Inflammatory macrophage (primary cell): ENCODE measurements at regions not wholly inside any gene's neighbourhood (a gene's known extent, or its start where the extent isn't known, plus 50 kb on each side); places are given as distances from the start of the nearest gene placed in this dataset.
"Not testable (repeated sequence)": the region's sequence is repeated elsewhere in the genome, so short reads cannot be mapped to it uniquely, and the experiment has no call there.

Source experiments
- DNase-seq, 2 donors: peaks; one replicate each; pipeline ENCODE4 v3.0.0-alpha.2; 2020 to 2022

DNA sequence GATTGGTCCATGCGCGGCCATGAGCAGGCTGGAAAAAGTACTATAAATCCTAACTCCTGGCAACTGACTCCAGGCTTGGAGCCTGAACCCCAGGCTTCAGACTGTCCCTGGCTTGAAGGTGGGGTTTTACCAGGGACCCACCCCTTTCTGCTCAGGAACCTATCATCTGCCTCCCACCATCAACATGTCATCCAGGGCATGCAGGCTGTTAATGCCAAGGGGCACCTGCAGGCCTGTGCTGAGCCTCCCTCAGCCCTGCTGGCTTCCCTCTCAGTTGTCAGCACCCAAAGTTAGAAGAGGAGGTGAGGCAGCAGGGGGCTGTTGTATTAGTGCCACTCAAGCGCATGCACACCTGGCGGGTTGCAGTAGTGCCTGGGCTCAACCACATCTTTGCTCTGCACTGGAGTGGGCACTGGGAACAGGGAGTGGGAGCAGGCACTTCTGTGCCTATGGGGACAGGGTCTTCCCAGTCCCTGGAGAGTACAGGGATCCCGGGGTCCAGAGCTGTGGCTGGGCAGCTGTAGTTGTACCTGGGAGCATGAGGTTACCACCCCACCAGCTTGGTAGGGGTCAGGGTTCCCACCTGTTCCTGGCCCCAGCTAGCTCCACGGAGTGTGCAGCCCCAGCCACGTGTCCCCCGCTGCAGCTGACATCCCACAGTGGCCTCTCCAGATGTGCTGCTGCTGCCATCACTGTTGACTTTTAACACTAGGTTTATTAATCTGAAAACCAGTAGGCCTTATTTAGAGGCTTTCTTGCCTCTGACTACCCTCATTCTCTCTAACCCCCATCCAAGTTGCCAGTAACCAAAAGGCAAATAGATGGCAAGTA lies 306.2 kb upstream of the RIOK2 start:
- no peak for DNase-seq

- DNase-seq, result no peak
Measured at GRCh38 chr5:97494465-97494864, 311.4 kb upstream of the RIOK2 start.

DNA sequence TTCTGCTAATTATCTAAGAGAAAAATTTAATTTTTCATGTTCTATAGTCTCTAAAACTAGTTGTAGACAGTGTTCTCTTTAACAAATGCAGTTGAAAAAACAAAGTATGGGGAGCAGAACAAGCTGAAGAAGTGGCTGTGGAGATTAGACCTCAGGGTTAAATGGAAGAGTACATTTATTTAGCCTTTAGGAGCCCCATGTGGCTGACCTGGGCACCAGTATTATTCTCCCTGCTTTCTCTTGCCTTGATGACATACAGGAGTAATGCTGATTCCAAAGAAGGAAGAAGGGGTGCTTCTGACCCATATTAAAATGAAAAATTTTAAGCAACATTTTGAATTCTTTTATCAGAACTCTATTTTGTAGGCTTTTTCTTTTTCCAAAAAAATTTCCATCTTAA lies 312.3 kb upstream of the RIOK2 start:
- no peak for DNase-seq

GRCh38 chr5:97496037-97496436 lies 313.0 kb upstream of the RIOK2 start:
- no peak for DNase-seq

DNA sequence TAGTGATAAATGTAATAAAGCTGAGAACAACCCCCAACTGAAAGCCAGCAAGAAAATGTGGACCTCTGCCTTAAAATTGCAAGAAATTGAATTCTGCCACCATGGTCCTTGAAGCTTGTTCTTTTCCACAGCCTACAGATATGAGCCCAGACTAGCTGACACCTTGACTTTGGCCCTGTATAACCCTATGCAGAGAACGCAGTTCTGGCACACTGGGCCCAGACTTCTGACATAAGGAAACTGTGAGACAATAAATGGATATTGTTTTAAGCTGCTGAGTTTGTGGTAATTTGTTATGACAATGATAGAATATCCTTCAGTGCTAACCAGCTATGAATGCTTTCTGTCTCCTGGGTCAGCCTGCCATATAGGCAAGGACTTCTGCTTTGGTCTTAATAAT lies 315.6 kb upstream of the RIOK2 start:
- DNase-seq, result no peak

GRCh38 chr5:97499605-97500004 lies 316.6 kb upstream of the RIOK2 start:
- DNase-seq, result no peak

- no peak for DNase-seq
Measured at GRCh38 chr5:97501286-97501964, 318.4 kb upstream of the RIOK2 start.

GRCh38 chr5:97501965-97502305 lies 318.9 kb upstream of the RIOK2 start:
- no peak for DNase-seq

GRCh38 chr5:97508864-97509263 lies 325.8 kb upstream of the RIOK2 start:
- no peak for DNase-seq

GRCh38 chr5:97519565-97519964 lies 336.5 kb upstream of the RIOK2 start:
- not testable (repeated sequence) for DNase-seq

GRCh38 chr5:97523336-97523735 lies 340.3 kb upstream of the RIOK2 start:
- DNase-seq, result not testable (repeated sequence)

DNA sequence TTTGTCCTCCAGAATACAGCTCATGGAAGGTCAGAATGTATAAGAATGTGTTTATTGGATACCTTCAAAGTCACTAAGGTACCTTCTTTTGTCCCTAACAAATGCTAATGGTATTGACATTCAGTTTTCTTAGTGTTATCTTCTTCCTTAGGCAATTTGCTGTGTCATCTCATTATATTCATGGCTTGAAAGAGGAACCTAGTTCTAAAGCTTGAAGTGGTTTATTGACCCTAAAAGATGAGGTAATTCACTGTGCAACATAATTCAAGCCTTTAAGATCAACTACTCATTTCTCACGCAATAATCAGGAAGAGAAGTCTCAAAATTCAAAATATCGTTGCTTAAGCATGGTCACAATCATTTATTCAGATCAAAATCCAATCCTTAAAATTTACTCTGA lies 342.7 kb upstream of the RIOK2 start:
- peak; percentile 56 to 78 for DNase-seq

DNA sequence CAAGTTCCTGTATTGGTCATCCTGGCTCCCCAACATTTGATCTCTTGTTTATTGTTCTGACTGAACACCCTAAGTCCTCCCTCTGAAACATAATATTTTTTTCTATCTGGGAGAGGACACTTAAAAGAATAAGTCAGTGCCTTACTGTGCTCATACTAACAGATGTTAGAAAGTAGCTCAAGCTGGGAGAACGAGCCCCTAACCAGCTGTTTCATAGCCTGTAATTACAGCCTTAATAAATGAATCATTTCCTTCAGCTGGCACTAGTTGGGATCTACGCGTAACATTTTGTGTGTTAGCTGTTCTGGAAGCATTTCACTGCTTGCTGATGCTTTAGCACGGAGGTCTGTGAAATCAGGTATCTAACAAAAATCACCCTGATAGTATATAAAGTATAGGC lies 345.9 kb upstream of the RIOK2 start:
- DNase-seq, result no peak

GRCh38 chr5:97529354-97529985 lies 346.4 kb upstream of the RIOK2 start:
- no peak for DNase-seq

DNA sequence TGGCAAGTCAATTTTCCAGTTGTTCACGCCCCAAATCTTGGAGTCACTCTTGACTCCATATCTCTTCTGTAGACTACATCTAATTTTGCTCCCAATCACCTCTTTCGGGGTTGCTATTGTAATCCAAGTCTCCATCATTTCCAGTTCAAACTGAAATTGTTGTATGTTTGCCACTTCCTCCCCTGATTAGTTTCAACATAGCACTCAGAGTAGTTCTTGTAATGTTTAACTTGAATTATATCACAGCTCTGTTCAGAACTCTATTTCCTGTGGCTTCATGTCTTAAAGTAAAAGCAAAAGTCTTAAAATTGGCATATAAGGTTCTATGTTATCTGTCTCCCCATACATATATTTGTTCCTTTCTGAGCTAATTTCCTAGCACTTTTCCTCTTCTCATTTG lies 348.5 kb upstream of the RIOK2 start:
- DNase-seq, result peak in 1 of 2 donors; percentile 23

DNA sequence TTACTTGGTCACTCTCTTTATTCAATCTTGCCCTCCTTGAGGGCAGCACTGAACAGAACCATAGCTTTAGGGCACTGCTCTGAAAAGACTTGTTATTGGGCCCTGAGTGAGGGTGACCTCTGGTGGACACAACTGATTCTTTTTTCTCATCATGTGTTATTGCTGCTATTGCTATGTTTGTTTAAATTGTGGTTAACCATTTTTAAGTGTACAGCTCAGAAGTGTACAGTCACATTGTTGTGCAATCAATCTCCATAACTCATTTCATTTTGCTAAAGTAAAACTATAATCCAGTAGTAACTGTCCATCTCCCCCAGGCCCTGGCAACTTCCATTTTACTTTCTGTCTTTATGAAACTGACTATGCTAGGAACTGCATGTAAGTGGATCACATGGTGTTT lies 351.1 kb upstream of the RIOK2 start:
- DNase-seq, result peak; percentile 69 to 77

GRCh38 chr5:97536683-97537082 lies 353.6 kb upstream of the RIOK2 start:
- no peak for DNase-seq

GRCh38 chr5:97538912-97539311 lies 355.9 kb upstream of the RIOK2 start:
- DNase-seq, result no peak

- DNase-seq, result no peak
Measured at GRCh38 chr5:97541864-97542263, 358.8 kb upstream of the RIOK2 start.

- no peak for DNase-seq
Measured at GRCh38 chr5:97542469-97542868, 359.4 kb upstream of the RIOK2 start.

DNA sequence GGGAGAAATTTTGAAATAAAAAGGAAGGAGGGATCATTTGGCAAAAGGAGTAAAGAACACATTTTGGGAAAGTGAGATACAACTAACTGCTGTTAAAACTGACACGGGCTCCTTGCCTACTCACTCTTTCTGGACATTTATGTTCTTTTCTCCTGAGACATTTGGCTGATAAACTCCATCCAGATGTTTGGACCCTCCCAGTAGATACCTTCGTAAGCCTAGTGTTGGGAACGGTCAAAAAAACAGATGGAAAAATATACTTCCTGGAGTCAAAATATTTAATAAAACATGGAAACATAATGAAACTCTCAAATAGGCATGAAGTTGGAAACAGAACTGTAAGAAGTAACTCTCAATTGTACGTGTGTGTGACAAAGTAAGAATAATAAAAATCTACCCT lies 360.1 kb upstream of the RIOK2 start:
- DNase-seq, result no peak

DNA sequence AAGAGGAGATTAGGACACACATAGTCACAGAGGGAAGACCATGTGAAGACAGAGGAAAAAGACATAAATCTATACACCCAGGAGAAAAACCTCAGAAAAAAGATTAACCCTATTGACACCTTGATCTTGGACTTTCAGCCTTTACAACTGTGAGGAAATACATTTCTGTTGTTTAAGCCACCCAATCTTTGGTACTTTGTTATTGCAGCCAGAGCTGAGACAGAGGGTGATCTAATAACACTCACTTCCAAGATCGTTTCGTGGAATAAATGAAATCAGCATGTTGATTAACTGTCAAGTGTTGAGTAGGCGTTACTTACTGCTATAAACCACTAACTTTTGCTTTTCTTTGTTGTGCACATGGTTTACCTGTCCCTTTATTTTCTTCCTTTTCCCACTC lies 361.2 kb upstream of the RIOK2 start:
- no peak for DNase-seq

GRCh38 chr5:97544678-97545077 lies 361.6 kb upstream of the RIOK2 start:
- no peak for DNase-seq

DNA sequence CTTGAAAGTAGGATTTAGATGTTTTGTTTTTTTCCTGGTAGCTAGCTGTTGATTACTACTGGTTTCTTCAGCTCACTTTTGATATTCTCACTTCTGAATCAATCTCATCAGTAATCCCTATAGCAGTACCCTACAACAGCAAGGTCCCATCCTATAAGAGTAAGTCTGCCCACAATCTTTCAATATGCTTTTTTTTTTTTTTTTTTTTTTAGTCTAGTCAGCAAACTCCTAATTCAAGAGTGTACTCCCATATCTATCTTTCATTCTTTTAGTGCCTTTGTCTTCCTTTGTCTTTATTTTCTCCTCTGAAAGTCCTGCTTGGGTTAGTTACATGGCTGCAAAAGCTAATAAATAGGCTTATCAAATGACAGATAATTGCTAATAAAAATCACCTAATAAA lies 362.4 kb upstream of the RIOK2 start:
- no peak for DNase-seq
